ENCODE measurements at regions not wholly inside any gene's neighbourhood (a gene's known extent, or its start where the extent isn't known, plus 50 kb on each side); places are given as distances from the start of the nearest gene placed in this dataset.

- no peak for TF ChIP-seq CTCF (IDR thresholded peaks at IDR 0.05)
- TF ChIP-seq POLR2A (IDR thresholded peaks at IDR 0.05): no peak
Observed at GRCh38 chr15:95741830-95742229, 588.7 kb upstream of the NR2F2 start.
